ENCODE measurements at regions not wholly inside any gene's neighbourhood (a gene's known extent, or its start where the extent isn't known, plus 50 kb on each side); places are given as distances from the start of the nearest gene placed in this dataset.

DNA sequence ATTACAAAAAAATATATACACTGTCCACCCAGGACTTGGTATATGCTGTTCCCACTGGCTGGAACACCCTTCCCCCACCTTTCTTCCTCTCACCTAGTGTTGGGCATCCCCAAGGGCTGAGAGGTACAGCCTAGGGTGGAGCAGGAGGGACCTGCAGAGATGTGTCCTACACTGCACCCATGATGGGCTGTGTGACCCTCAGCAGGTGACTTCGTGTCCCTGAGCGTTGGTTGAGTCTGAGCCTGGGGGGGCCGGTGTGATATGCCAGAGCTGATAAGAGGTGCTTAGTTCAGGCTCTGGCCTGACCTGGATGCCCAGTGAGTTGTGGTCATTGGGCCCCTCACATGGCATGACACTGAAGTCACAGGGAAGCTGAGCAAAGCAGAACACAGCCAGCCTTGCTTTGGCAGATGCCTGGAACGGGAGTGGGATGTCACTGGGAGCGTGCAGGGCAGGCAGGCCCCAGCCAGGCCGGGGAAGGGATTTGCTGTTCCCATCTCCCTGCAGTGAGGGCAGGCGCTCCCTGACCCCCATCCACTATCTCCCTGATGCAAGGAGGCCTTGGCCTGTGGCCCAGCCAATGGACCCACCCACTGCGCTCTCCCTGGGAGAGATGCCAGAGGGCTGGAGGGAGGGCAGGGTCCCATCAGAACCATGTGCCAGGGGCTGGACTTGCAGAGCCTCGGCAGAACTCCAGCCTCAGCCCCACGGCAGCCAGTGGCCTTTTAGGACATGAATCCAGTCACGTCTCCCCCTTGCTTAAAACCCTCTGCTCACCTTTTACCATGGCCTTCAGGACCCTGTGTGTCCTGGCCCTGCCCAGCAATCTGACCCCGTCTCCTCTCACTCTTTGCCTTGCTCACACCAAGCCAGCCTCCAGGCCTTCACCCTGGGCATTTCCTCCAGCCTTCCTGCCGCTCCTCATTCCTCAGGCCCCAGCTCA is 138.9 kb downstream of the MN1 start:
- no peak for DNase-seq (ENCODE audit: low spot score)

GRCh38 chr22:27663812-27664211 is 137.7 kb downstream of the MN1 start:
- no peak for DNase-seq (ENCODE audit: low spot score)

DNA sequence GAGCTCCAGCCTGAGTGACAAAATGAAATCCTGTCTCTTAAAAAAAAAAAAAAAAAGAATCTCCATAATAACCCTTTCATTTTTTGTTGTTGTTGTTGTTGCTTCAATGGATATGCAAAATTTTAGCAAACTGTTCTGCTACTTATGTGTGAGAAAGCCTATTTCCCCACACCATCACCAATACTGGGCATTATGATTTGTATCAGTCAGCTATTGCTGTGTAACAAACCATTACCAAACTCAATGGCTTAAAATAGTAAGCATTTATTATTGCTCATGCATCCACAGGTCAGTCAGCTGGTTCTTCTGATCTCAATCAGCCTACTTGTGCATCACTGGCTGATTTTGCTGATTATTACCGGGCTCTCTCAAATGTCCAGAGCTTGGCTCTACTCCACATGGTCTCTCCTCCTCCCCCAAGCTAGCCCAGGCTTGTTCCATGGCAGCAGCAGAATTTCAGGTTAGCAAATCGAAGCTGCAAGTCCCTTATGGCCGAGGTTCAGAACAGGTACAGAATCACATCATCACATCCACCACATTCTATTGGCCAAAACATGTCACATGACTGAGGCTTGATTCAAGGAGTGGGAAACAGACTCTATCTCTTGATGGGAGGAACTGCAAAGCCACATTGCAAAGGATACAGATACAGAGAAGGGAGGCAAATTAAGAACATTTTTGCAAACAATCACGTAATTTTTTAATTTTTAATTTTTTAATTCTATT is 135.1 kb downstream of the MN1 start:
- no peak for DNase-seq (ENCODE audit: low spot score)

GRCh38 chr22:27667121-27667843 is 134.3 kb downstream of the MN1 start:
- peak; percentile 1 for DNase-seq (ENCODE audit: low spot score)

- peak; percentile 12 for DNase-seq (ENCODE audit: low spot score)
Measured at GRCh38 chr22:27668828-27669797, 132.4 kb downstream of the MN1 start.

DNA sequence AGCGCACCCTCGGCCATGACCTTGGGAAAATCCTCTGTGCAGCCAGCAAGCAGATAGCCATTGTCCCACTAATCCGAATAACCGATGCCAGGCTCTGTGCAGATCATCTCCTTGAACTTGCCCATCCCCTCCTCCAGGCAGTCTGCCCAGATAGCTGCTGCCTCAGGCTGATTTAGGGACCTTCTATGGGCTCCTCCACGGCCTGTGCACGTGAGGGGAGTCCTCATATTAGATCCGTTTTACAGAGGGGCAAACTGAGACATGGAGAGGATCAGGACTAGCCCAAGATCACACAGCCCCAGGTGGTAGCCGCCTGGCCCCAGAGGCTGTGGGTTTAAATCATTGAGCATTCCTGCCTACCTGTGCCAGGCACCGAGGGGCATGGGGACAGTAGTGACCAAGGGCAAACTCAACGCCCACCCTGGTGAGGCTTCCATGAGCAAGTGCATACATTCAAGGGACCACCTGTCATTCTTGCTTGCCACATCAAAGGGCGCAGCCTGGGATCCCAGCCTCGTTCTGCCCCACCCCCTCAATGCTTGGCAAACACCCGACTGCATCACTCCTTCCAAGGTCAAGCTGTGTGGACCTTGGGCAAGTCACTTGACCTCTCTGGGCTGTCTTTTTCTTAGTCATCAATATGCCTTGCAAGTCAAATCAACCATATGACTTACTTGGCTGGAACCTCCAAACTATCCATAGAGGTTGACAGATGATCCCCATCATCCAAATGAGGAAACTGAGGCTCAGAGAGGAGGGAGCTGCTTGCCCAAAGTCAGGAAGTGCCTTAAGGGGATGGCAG is 131.6 kb downstream of the MN1 start:
- no peak for DNase-seq (ENCODE audit: low spot score)

DNA sequence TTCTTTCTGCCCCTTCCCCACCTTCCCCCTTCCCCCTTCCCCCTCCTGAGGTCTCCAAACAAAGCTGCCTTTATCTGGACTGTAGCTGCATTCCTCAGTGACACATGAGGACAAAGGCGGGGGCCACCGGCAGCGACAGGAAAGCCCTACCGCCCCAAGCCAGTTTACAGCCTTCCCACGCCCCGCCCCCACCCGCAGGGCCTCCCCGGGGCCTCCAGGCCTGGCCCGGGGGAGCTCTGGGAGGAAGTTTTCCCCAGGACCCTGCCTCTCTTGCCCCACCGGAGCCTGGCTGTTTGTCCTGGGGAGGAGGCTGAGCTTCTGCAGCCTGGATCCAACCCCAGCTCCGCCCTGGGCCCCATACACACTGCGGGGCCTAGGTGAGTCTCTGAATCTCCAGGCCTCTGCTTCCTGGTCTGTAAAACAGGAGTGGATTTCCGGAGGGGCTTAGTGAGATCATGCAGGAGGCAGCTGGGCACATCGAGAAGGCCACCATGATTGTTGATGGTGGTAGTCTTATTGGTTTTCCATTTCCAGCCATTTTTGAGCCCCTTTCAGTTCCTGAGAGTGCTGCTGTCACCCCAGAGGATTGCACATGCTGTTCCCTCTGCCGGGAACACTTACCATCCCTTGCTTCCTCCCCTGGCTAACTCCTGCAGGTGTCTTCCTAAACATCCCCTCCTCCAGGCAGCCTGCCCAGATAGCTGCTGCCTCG is 130.7 kb downstream of the MN1 start:
- no peak for DNase-seq (ENCODE audit: low spot score)

- no peak for DNase-seq (ENCODE audit: low spot score)
Measured at GRCh38 chr22:27671413-27671935, 130.1 kb downstream of the MN1 start.

DNA sequence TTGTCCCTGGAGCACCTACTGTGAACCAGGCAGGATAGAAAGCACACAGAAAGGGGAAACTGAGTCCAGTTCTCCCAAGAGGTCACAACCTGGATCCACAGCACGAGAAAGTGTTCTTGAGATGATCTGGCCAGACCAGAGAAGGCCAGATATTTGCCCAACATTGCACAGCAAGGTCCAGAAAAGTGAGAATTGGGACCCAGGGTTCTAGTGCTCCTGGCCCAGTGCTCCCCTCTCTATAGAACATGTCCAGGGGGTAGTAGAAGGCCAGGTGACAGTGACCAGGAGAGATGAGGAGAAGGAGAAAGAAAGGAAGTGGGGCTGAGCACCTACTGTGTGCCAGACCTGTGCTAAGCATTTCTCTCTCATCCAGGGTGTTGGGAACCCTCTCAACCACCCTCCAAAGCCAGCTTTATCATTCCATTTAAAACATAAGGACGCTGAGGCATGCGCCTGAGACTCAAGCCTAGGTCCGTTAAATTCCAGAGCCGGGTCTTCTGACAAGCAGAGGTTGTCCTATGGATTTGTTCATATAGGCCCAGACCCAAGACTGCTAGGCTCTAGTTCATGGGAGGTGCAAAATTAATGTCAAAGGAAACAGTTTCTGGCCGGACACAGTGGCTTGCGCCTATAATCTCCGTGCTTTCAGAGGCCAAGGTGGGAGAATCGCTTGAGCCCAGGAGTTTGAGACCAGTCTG is 128.7 kb downstream of the MN1 start:
- DNase-seq (ENCODE audit: low spot score), result no peak

GRCh38 chr22:27673839-27674238 is 127.7 kb downstream of the MN1 start:
- no peak for DNase-seq (ENCODE audit: low spot score)

DNA sequence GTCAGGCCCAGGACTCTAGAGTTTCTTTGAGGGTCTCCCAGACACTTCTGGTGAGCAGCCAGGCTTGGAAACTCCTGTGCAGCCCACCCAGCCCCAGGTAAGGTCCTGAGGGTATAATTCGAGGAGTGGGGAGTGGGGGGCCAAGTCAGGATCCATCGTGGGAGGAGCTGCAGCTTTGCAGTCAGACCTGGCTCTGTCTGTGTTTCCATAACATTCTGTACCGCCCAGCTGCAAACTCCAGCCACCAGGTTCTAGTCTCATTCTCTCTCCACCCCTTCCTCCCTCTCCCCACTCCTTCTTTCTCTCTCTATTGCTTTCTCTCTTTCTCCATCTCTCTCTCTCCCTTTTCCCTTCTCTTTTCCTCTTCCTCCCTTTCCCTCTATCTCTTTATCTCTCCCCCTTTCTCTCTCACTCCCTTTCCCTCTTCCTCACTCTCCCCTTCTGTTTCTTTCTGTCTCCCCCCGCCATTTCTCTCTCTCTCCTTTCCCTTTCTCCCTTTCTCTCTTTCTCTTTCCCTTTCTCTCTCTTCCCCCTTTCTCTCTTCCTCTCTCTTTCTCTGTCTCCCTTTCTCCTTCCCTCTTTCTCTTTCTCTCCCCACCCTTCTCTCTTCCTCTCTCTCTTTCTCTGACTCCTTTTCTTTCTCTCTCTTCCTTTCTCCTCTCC is 127.2 kb downstream of the MN1 start:
- DNase-seq (ENCODE audit: low spot score), result no peak

GRCh38 chr22:27676545-27677213 is 124.9 kb downstream of the MN1 start:
- no peak for DNase-seq (ENCODE audit: low spot score)

- DNase-seq (ENCODE audit: low spot score), result no peak
Measured at GRCh38 chr22:27677905-27678458, 123.6 kb downstream of the MN1 start.

DNA sequence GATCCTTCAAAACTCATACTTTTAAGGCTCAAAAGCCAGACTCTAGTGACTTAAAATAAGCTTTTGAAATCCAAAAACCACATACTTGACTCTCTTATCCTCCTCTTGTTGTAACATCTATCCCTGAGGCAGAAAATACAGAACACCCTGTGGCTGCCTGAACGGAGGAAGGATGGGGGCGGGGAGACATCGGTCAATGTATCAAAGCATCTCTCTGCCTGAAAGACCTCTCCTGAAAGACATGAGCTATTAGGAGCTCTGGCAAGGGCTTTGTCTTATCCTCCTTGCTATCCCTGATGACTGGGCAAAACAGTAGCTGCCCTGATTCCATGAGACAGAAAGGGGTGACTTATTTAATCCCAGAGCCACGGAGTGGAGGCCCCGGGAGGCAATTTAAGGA is 122.4 kb downstream of the MN1 start:
- no peak for DNase-seq (ENCODE audit: low spot score)

DNA sequence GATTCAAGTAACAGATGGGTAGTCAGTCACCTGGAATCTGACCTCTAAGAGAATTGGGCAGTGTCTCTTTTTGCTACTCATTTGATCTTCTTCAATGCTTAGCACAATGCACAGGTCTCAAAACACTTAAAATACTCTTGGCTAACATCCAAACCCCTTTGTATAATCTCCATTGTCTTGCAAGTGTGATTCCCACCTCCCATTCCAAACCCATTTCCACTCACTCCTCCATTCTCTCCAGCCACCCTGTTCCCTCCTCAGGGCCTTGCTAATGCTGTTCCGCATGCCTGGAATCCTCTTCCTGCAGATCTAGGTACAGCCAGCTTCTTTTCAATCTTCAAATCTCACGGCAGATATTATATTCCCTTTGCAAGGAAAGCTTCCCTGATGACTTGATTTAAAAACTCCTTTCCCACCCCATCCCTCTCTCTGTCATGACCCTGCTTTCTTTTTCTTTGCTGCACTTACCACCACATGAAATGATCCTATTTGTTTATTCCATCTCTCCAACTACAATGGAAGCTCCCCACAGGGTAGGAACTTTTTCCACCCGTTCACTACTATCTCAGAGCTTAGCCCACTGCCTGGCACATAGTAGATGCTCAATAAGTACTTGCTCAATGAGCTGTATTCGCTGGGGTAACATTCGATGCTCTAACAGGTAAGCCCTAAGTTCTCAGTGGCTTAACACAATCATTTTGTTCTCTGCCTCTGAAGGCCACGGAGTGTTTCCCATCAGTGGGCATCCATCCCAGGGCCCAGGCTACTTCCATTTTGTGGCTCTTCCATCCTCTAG is 121.7 kb downstream of the MN1 start:
- no peak for DNase-seq (ENCODE audit: low spot score)

GRCh38 chr22:27680636-27681035 is 120.9 kb downstream of the MN1 start:
- no peak for DNase-seq (ENCODE audit: low spot score)

DNA sequence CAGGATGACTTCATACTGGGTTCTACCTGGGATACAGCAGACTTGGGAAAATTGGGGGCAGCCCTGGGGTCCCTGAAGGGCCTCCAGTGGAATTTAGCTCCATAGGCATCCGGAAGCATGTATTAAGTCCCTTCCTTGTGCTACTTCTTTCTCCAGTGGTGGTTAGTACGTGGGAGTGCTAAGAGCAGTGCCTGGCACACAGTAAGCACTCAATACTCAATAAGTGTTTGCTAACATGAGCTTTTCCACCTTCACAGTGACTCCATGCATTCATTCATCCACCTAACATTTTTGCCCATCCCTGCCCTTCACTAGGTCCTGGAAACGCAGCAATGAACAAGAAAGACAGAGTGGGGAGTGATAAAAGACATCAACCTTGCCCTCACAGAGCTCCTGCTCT is 120.5 kb downstream of the MN1 start:
- DNase-seq (ENCODE audit: low spot score), result no peak
